Smooth muscle cell (in vitro differentiated cells): ENCODE measurements at regions not wholly inside any gene's neighbourhood (a gene's known extent, or its start where the extent isn't known, plus 50 kb on each side); places are given as distances from the start of the nearest gene placed in this dataset.

ENCODE experiments used
- DNase-seq: peaks from one replicate; lab custom pipeline; 2025; ENCODE audit not compliant: unreplicated experiment; lab: John Stamatoyannopoulos, UW
- H2AFZ ChIP-seq: fragments of 200-600 bp; sonication (generic); 2 replicates; pipeline ENCODE4 v1.6.0; 2016; ENCODE audit warnings: antibody characterized with exemption, low read depth, mild to moderate bottlenecking
- H3F3A ChIP-seq: fragments of 200-600 bp; sonication (generic); 2 replicates; pipeline ENCODE4 v1.6.0; 2017; ENCODE audit warnings: antibody characterized with exemption, low read depth
- H3K27ac ChIP-seq: fragments of 200-600 bp; sonication (generic); 2 replicates; pipeline ENCODE4 v1.5.1; 2016; ENCODE audit warnings: low read depth, mild to moderate bottlenecking
- H3K27me3 ChIP-seq: fragments of 200-600 bp; sonication (generic); 2 replicates; pipeline ENCODE4 v1.6.1; 2016; ENCODE audit warnings: low read depth, mild to moderate bottlenecking
- H3K36me3 ChIP-seq: fragments of 200-600 bp; sonication (generic); 2 replicates; pipeline ENCODE4 v1.5.1; 2016; ENCODE audit warnings: low read depth
- H3K4me1 ChIP-seq: fragments of 200-600 bp; sonication (generic); 2 replicates; pipeline ENCODE4 v1.5.1; 2016; ENCODE audit warnings: low read depth
- H3K4me2 ChIP-seq: fragments of 200-600 bp; sonication (generic); 2 replicates; pipeline ENCODE4 v1.6.0; 2016; ENCODE audit warnings: mild to moderate bottlenecking
- H3K4me3 ChIP-seq: fragments of 200-600 bp; sonication (generic); 2 replicates; pipeline ENCODE4 v1.5.1; 2016; ENCODE audit warnings: mild to moderate bottlenecking
- H3K79me2 ChIP-seq: fragments of 200-600 bp; sonication (generic); 2 replicates; pipeline ENCODE4 v1.6.0; 2016; ENCODE audit warnings: low read depth, mild to moderate bottlenecking
- H3K9ac ChIP-seq: fragments of 200-600 bp; sonication (generic); 2 replicates; pipeline ENCODE4 v1.6.0; 2016; ENCODE audit warnings: low read depth
- H3K9me3 ChIP-seq: fragments of 200-600 bp; sonication (generic); replicated peaks from 2 replicates; pipeline ENCODE4 v1.5.1; 2016; ENCODE audit warnings: low read depth
- H4K20me1 ChIP-seq: fragments of 200-600 bp; sonication (generic); 2 replicates; pipeline ENCODE4 v1.6.0; 2016; ENCODE audit warnings: low read depth
- CTCF ChIP-seq: fragments of 200-600 bp; sonication (generic); IDR thresholded peaks from 2 replicates; pipeline ENCODE4 v1.5.1; 2017; ENCODE audit warnings: borderline replicate concordance, mild to moderate bottlenecking, antibody characterized with exemption; ENCODE audit not compliant: insufficient read depth, poor library complexity, severe bottlenecking
- WGBS: methylation state at CpG from one replicate; pipeline ENCODE4 v1.1.7; 2016; ENCODE audit warnings: low lambda C conversion rate; 5-methylcytosine and 5-hydroxymethylcytosine counted together

DNA sequence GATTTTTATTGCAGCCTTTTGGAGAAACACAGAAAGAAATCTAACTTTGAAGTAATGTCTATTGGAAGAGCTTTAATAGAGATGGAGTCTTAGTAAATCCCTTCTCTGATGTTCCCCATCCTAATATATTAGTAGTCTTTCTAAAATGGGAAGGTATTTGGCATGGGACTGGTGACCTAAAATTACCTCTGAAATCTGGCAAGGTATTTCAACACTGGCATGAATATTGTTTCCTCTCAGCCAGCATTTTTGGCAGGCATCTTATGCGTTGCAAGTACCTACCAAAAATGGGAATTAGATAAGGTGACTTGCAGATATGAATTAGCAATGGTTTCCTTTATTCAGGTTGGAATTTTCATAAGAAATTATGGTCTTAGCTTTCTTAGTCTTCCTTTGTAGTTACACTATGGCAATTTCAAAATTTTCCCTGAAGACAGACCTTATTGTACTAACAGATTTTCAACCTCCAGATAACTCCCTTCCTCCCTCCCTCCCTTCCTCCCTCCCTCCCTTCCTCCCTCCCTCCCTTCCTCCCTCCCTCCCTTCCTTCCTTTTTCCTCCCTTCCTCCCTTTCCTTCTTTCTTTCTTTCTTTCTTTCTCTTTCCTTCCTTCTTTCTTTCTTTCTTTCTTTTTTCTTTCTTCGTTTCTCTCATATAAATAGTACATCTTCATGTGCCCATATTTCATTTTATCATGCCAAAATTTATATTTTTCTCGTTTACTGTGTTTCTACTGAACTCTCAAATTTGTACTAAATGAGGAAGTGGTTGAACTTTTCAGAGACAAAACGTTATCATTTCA lies 168.2 kb upstream of the KCNMB2 start:
- Histone ChIP-seq H3K36me3 (no peaks in the 10 kb centered on the region), H3K27ac (no peak overlapping the region), H3K27me3 (no peaks in the 10 kb centered on the region), H3K79me2 (no peaks in the 10 kb centered on the region), H3F3A (no peaks in the 10 kb centered on the region), H3K4me2 (no peak overlapping the region), H3K4me3 (no peak overlapping the region), H3K9me3 (peaks cover 6% of the 10 kb centered on the region), H3K9ac (no peak overlapping the region), H2AFZ (no peak overlapping the region), H4K20me1 (no peaks in the 10 kb centered on the region), H3K4me1 (no peaks in the 10 kb centered on the region)
- TF ChIP-seq CTCF = no peak
- WGBS = 92% methylated on average over 4 of the region's 4 CpGs
- DNase-seq = no peak

- TF ChIP-seq CTCF = no peak
- H3K36me3 ChIP-seq = no peaks in the 10 kb centered on the region
- H3K4me1 ChIP-seq = no peaks in the 10 kb centered on the region
- no peak overlapping the region for H3K4me3 ChIP-seq
- DNase-seq = no peak
- no peak overlapping the region for H3K9ac ChIP-seq
- H2AFZ ChIP-seq = no peak overlapping the region
- H3K27me3 ChIP-seq = no peaks in the 10 kb centered on the region
- no peaks in the 10 kb centered on the region for H3K79me2 ChIP-seq
- no peak overlapping the region for H3K4me2 ChIP-seq
- H3K9me3 ChIP-seq = peaks cover 3% of the 10 kb centered on the region
- 95% methylated on average over 1 of the region's 1 CpG for WGBS
- H3F3A ChIP-seq = no peaks in the 10 kb centered on the region
- H3K27ac ChIP-seq = no peak overlapping the region
- H4K20me1 ChIP-seq = no peaks in the 10 kb centered on the region
These were observed 167.2 kb upstream of the KCNMB2 start for GRCh38 chr3:178369006-178369405.

- no peak overlapping the region for H3K9ac ChIP-seq
- no peak for TF ChIP-seq CTCF
- H3K36me3 ChIP-seq = no peaks in the 10 kb centered on the region
- no peaks in the 10 kb centered on the region for H4K20me1 ChIP-seq
- DNase-seq = no peak
- H3K79me2 ChIP-seq = no peaks in the 10 kb centered on the region
- H3F3A ChIP-seq = no peaks in the 10 kb centered on the region
- H3K9me3 ChIP-seq = peaks cover 1% of the 10 kb centered on the region
- no peak overlapping the region for H3K27ac ChIP-seq
- 45% methylated on average over 2 of the region's 2 CpGs for WGBS
- no peak overlapping the region for H2AFZ ChIP-seq
- H3K4me3 ChIP-seq = no peak overlapping the region
- H3K27me3 ChIP-seq = no peaks in the 10 kb centered on the region
- H3K4me1 ChIP-seq = no peaks in the 10 kb centered on the region
- H3K4me2 ChIP-seq = no peak overlapping the region
These were observed 166.4 kb upstream of the KCNMB2 start for GRCh38 chr3:178369811-178370210.

DNA sequence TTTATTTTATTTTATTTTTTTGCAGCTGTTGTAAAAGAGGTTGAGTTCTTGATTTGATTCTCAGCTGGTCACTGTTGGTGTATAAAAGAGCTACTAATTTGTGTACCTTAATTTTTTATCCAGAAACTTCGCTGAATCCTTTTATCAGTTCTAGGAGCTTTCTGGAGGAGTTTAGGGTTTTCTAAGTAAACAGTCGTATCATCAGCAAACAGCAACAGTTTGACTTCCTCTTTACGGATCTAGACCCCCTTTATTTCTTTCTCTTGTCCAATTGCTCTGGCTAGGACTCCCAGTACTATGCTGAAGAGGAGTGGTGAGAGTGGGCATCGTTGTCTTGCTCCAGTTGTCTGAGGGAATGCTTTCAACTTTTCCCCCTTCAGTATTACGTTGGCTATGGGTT lies 165.8 kb upstream of the KCNMB2 start:
- no peak overlapping the region for H3K27ac ChIP-seq
- H3K4me2 ChIP-seq = no peak overlapping the region
- H3K79me2 ChIP-seq = no peaks in the 10 kb centered on the region
- H4K20me1 ChIP-seq = no peaks in the 10 kb centered on the region
- H3K9me3 ChIP-seq = no peaks in the 10 kb centered on the region
- no peaks in the 10 kb centered on the region for H3K4me1 ChIP-seq
- H3K27me3 ChIP-seq = no peaks in the 10 kb centered on the region
- no peak overlapping the region for H2AFZ ChIP-seq
- no peak overlapping the region for H3K4me3 ChIP-seq
- no peaks in the 10 kb centered on the region for H3K36me3 ChIP-seq
- no peak for DNase-seq
- H3F3A ChIP-seq = no peaks in the 10 kb centered on the region
- WGBS = 96% methylated on average over 5 of the region's 5 CpGs
- TF ChIP-seq CTCF = no peak
- H3K9ac ChIP-seq = no peak overlapping the region
